OCI-LY3 (cell line): ENCODE measurements at regions not wholly inside any gene's neighbourhood (a gene's known extent, or its start where the extent isn't known, plus 50 kb on each side); places are given as distances from the start of the nearest gene placed in this dataset.

Source experiments
- CTCF ChIP-seq: fragments of 200-600, 300-600 bp; sonication (generic); IDR thresholded peaks from 2 replicates; pipeline ENCODE4 v1.5.1; 2014; ENCODE audit warnings: antibody characterized with exemption, low read length, low read depth
- EZH2phosphoT487 ChIP-seq: fragments of 200-600 bp; shearing (Covaris generic); IDR thresholded peaks from 2 replicates; pipeline ENCODE4 v1.6.1; 2018; ENCODE audit warnings: antibody characterized with exemption, mixed run types, low read depth

DNA sequence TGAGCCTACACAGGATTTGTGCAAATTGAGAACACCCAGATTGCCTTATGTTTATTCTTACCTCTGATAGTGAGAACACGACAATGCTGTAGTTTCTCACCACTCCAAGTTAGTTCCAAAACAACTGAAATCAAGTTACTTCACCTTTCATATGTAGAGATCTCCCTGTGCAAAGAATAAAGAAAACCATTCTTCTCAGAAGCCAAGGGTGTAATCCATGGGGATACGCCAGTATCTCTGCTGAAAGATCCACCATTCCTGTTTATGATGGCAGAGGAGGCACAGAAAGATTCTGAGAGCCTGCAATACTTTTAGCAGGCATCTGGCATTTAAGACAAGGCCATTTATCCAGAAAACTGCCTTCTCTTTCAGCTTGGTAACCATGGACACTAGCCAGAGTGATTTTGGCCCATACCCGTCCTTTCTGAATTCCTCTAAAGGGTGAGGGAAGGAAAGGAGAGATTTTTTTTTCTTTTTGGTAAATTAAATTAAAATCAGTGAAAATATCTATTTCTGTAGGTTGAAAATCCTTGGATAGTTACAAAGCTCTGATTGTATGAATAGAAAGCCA, 355.4 kb upstream of the FAR2 start:
- no peak for TF ChIP-seq EZH2phosphoT487
- no peak for TF ChIP-seq CTCF
